HepG2 (cell line): ENCODE measurements at regions not wholly inside any gene's neighbourhood (a gene's known extent, or its start where the extent isn't known, plus 50 kb on each side); places are given as distances from the start of the nearest gene placed in this dataset.
A peak's percentile ranks its signal among the peaks of the same experiment; 100 is the strongest.

Source experiments
- AHR ChIP-seq: IDR thresholded peaks from 2 replicates; pipeline ENCODE4 v1.6.1; 2018; ENCODE audit warnings: missing genetic modification reagents, missing compliant biosample characterization
- BHLHE40 ChIP-seq: IDR thresholded peaks from 2 replicates; pipeline ENCODE4 v1.6.1; 2011; ENCODE audit warnings: low read length, improper control_type of control experiment
- BRD4 ChIP-seq: sonication (generic); formaldehyde crosslinking; IDR thresholded peaks from 2 replicates; pipeline ENCODE4 v1.4.0; 2020; ENCODE audit warnings: missing genetic modification reagents
- CEBPB ChIP-seq: IDR thresholded peaks from 2 replicates; pipeline ENCODE4 v1.6.1; 2011; ENCODE audit warnings: low read depth, low read length, improper control_type of control experiment, borderline replicate concordance
- HNRNPK ChIP-seq: fragments of 200-400 bp; formaldehyde crosslinking; IDR thresholded peaks from 2 replicates; pipeline ENCODE4 v1.6.1; 2018; ENCODE audit warnings: low read length, low read depth, moderate library complexity, mild to moderate bottlenecking; ENCODE audit not compliant: poor library complexity, severe bottlenecking
- JDP2 ChIP-seq: sonication (generic); formaldehyde crosslinking; IDR thresholded peaks from 2 replicates; pipeline ENCODE4 v1.8.1; 2022; ENCODE audit warnings: missing genetic modification reagents, borderline replicate concordance
- JUN ChIP-seq: sonication (generic); formaldehyde crosslinking; IDR thresholded peaks from 2 replicates; pipeline ENCODE4 v1.4.0; 2020; ENCODE audit warnings: mild to moderate bottlenecking, missing genetic modification reagents
- KAT8 ChIP-seq: IDR thresholded peaks from 2 replicates; pipeline ENCODE4 v1.6.1; 2016; ENCODE audit warnings: missing genetic modification reagents, missing compliant biosample characterization
- MED8 ChIP-seq: sonication (generic); formaldehyde crosslinking; IDR thresholded peaks from 2 replicates; pipeline ENCODE4 v1.8.1; 2023; ENCODE audit warnings: mild to moderate bottlenecking, missing genetic modification reagents; ENCODE audit not compliant: insufficient replicate concordance
- NFATC3 ChIP-seq: sonication (generic); formaldehyde crosslinking; IDR thresholded peaks from 2 replicates; pipeline ENCODE4 v1.5.1; 2020; ENCODE audit warnings: mild to moderate bottlenecking, missing genetic modification reagents
- NR2F1 ChIP-seq, 2 experiments: fragments of 450-650 bp in 1 of 2; formaldehyde crosslinking in 1 of 2; IDR thresholded peaks; 2 replicates each; pipeline versions ENCODE4 v1.5.0 to v1.6.1; 2016 to 2020; ENCODE audit warnings: mild to moderate bottlenecking in 1 of 2, missing compliant biosample characterization in 1 of 2, missing genetic modification reagents in 1 of 2, moderate library complexity in 1 of 2
- PHF20 ChIP-seq: sonication (generic); formaldehyde crosslinking; IDR thresholded peaks from 2 replicates; pipeline ENCODE4 v1.5.0; 2020; ENCODE audit warnings: mild to moderate bottlenecking, missing genetic modification reagents
- RFX1 ChIP-seq: fragments of 450-650 bp; IDR thresholded peaks from 2 replicates; pipeline ENCODE4 v1.6.1; 2017
- SOX13 ChIP-seq, 3 experiments: fragments of 450-650 bp in 1 of 3; sonication (generic) in 1 of 3; formaldehyde crosslinking in 1 of 3; IDR thresholded peaks in 2 of 3; conservative IDR thresholded peaks in 1 of 3; 2 replicates each; pipeline versions ENCODE4 v1.5.0 to v1.6.1; 2016 to 2020; ENCODE audit warnings: antibody characterized with exemption in 1 of 3, mild to moderate bottlenecking in 1 of 3, missing compliant biosample characterization in 1 of 3, missing genetic modification reagents in 1 of 3, moderate library complexity in 1 of 3
- SOX5 ChIP-seq: IDR thresholded peaks from 2 replicates; pipeline ENCODE4 v1.6.1; 2016; ENCODE audit warnings: borderline replicate concordance
- YY1 ChIP-seq: IDR thresholded peaks from 2 replicates; pipeline ENCODE4 v1.6.1; 2011; ENCODE audit warnings: low read length, low read depth, moderate library complexity, mild to moderate bottlenecking; ENCODE audit not compliant: insufficient read depth, insufficient replicate concordance
- ZNF230 ChIP-seq: sonication (generic); formaldehyde crosslinking; IDR thresholded peaks from 2 replicates; pipeline ENCODE4 v1.4.0; 2020; ENCODE audit warnings: mild to moderate bottlenecking, missing genetic modification reagents
- ZNF33B ChIP-seq: sonication (generic); formaldehyde crosslinking; IDR thresholded peaks from 2 replicates; pipeline ENCODE4 v1.5.1; 2020; ENCODE audit warnings: mild to moderate bottlenecking, missing genetic modification reagents
- ZNF460 ChIP-seq: sonication (generic); formaldehyde crosslinking; IDR thresholded peaks from 2 replicates; pipeline ENCODE4 v1.5.1; 2020; ENCODE audit warnings: missing genetic modification reagents, mild to moderate bottlenecking, borderline replicate concordance
- ZNF749 ChIP-seq: sonication (generic); formaldehyde crosslinking; IDR thresholded peaks from 2 replicates; pipeline ENCODE4 v1.8.0; 2022; ENCODE audit warnings: mild to moderate bottlenecking, missing genetic modification reagents, moderate library complexity, borderline replicate concordance
- ZNF816 ChIP-seq: sonication (generic); formaldehyde crosslinking; IDR thresholded peaks from 2 replicates; pipeline ENCODE4 v1.8.0; 2022; ENCODE audit warnings: missing genetic modification reagents, mild to moderate bottlenecking, borderline replicate concordance
- TF ChIP-seq, protein P1 (sequence below): sonication (generic); formaldehyde crosslinking; conservative IDR thresholded peaks from 2 replicates; pipeline ENCODE4 v1.4.0; 2020; ENCODE audit warnings: missing genetic modification reagents
- TF ChIP-seq, protein P2 (sequence below): sonication (generic); formaldehyde crosslinking; IDR thresholded peaks from 2 replicates; pipeline ENCODE4 v1.4.0; 2020; ENCODE audit warnings: mild to moderate bottlenecking, missing genetic modification reagents
- TF ChIP-seq, protein P3 (sequence below), 2 experiments: sonication (generic) in 1 of 2; formaldehyde crosslinking in 1 of 2; IDR thresholded peaks; 2 replicates each; pipeline versions ENCODE4 v1.5.1 to v1.6.1; 2011 to 2020; ENCODE audit warnings: borderline replicate concordance in 1 of 2, low read depth in 1 of 2, low read length in 1 of 2, mild to moderate bottlenecking in 1 of 2, missing genetic modification reagents in 1 of 2, moderate library complexity in 1 of 2
- TF ChIP-seq, protein P4 (sequence below): sonication (generic); formaldehyde crosslinking; IDR thresholded peaks from 2 replicates; pipeline ENCODE4 v1.4.0; 2020; ENCODE audit warnings: missing genetic modification reagents, low read depth, mild to moderate bottlenecking, borderline replicate concordance

DNA sequence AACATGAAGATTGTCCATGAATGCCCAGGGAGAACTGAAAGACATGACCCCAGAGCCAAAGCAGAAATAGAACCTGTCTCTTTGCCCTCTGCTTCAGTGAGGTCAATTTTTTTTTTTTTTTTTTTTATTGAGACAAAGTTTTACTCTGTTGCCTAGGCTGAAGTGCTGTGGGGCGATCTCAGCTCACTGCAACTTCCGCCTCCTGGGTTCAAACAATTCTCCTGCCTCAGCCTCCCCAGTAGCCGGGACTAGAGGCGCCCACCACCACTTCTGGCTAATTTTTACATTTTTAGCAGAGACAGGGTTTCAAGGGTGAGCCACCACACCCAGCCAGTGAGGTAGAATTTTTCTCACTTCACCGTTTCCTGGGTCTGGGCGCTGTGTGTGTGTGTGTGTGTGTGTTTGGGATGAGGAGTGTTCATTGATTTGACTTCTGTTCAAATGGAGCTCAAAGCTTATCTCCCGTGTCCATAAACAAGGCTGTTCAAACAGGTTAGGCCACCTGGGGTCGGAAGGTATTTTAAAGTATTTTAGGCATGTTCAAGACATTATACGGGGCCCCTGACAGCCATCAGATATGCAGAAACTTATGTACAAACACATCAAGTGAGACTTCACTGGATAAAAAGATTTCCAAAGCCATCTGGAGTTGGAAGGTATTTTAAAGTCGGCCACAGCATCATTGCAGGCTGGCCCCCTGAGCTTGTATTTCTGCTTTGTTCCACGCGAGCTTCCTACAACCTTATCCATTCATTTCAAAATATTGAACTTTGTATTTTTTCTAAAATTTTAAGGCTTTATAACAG lies 93.8 kb downstream of the MAP3K8 start (continued):
- TF ChIP-seq, protein P1, sequence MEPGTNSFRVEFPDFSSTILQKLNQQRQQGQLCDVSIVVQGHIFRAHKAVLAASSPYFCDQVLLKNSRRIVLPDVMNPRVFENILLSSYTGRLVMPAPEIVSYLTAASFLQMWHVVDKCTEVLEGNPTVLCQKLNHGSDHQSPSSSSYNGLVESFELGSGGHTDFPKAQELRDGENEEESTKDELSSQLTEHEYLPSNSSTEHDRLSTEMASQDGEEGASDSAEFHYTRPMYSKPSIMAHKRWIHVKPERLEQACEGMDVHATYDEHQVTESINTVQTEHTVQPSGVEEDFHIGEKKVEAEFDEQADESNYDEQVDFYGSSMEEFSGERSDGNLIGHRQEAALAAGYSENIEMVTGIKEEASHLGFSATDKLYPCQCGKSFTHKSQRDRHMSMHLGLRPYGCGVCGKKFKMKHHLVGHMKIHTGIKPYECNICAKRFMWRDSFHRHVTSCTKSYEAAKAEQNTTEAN (CRISPR knock-in tag): no peak
- TF ChIP-seq, protein P2, sequence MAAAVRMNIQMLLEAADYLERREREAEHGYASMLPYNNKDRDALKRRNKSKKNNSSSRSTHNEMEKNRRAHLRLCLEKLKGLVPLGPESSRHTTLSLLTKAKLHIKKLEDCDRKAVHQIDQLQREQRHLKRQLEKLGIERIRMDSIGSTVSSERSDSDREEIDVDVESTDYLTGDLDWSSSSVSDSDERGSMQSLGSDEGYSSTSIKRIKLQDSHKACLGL (CRISPR knock-in tag): no peak
- TF ChIP-seq YY1 (no peak), KAT8 (CRISPR knock-in tag) (peak; percentile 48; the same call in 1 of the 2 replicates), CEBPB (no peak), PHF20 (CRISPR knock-in tag) (no peak), ZNF816 (CRISPR knock-in tag) (no peak), AHR (CRISPR knock-in tag) (no peak), SOX13 (IDR thresholded peaks at IDR 0.05) (peak; percentile 69; the same call in 1 of the 2 replicates), SOX13 (CRISPR knock-in tag; conservative IDR thresholded peaks at IDR 0.05 in 1 of 2, IDR thresholded peaks at IDR 0.05 in 1 of 2) (peak in 1 of 2 experiments; percentile 63; a peak in 1 of 4 replicates), RFX1 (no peak), JDP2 (CRISPR knock-in tag) (no peak; the same call in 1 of the 2 replicates), ZNF33B (CRISPR knock-in tag) (no peak), BHLHE40 (peak; percentile 52; the same call in 1 of the 2 replicates), SOX5 (CRISPR knock-in tag) (peak; percentile 73; the same call in 1 of the 2 replicates), NFATC3 (CRISPR knock-in tag) (no peak), MED8 (no peak), ZNF460 (CRISPR knock-in tag) (no peak), JUN (no peak), ZNF230 (CRISPR knock-in tag) (no peak), NR2F1 (CRISPR knock-in tag; IDR thresholded peaks at IDR 0.05) (peak; percentile 7 to 68; a peak in 3 of 4 replicates), HNRNPK (no peak), BRD4 (CRISPR knock-in tag) (no peak), ZNF749 (CRISPR knock-in tag) (no peak)
- TF ChIP-seq, protein P3, sequence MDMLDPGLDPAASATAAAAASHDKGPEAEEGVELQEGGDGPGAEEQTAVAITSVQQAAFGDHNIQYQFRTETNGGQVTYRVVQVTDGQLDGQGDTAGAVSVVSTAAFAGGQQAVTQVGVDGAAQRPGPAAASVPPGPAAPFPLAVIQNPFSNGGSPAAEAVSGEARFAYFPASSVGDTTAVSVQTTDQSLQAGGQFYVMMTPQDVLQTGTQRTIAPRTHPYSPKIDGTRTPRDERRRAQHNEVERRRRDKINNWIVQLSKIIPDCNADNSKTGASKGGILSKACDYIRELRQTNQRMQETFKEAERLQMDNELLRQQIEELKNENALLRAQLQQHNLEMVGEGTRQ (IDR thresholded peaks at IDR 0.05; ENCODE audit: low read depth, low read length): no peak
- TF ChIP-seq, protein P3 (CRISPR knock-in tag; IDR thresholded peaks at IDR 0.05; ENCODE audit: borderline replicate concordance): no peak
- TF ChIP-seq, protein P4, sequence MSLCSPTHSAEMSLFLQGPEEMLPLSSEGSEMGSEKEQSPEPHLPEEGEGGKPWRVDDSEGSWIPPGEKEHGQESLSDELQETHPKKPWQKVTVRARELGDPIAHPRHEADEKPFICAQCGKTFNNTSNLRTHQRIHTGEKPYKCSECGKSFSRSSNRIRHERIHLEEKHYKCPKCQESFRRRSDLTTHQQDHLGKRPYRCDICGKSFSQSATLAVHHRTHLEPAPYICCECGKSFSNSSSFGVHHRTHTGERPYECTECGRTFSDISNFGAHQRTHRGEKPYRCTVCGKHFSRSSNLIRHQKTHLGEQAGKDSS: no peak
